Liver (tissue), 8 donors: ENCODE measurements at regions not wholly inside any gene's neighbourhood (a gene's known extent, or its start where the extent isn't known, plus 50 kb on each side); places are given as distances from the start of the nearest gene placed in this dataset.
"Not testable (repeated sequence)": the region's sequence is repeated elsewhere in the genome, so short reads cannot be mapped to it uniquely, and the experiment has no call there.

ENCODE experiments used
- DNase-seq: peaks from one replicate; pipeline ENCODE4 v3.0.0-alpha.2; 2017; ENCODE audit warnings: low spot score
- H3K27ac ChIP-seq, 2 donors: one replicate each; pipeline ENCODE4 v1.7.0; 2013; ENCODE audit warnings: inconsistent platforms in 2 of 2, low read length in 2 of 2, control low read depth in 1 of 2, low read depth in 1 of 2, mild to moderate bottlenecking in 1 of 2
- H3K27me3 ChIP-seq, 4 donors: one replicate each; pipeline versions ENCODE4 v1.6.1 to v1.7.0; 2013; ENCODE audit warnings: low read length in 3 of 4, inconsistent platforms in 1 of 4, mild to moderate bottlenecking in 1 of 4, moderate library complexity in 1 of 4; ENCODE audit not compliant: control insufficient read depth in 4 of 4, insufficient read depth in 4 of 4
- H3K36me3 ChIP-seq, 4 donors: one replicate each; pipeline versions ENCODE4 v1.6.1 to v1.7.0; 2013; ENCODE audit warnings: low read length in 3 of 4, mild to moderate bottlenecking in 3 of 4, low read depth in 1 of 4, moderate library complexity in 1 of 4; ENCODE audit not compliant: control insufficient read depth in 4 of 4, insufficient read depth in 3 of 4
- H3K4me1 ChIP-seq, 4 donors: one replicate each; pipeline versions ENCODE4 v1.6.1 to v1.7.0; 2013; ENCODE audit warnings: low read length in 3 of 4, mild to moderate bottlenecking in 3 of 4, moderate library complexity in 1 of 4; ENCODE audit not compliant: control insufficient read depth in 4 of 4, insufficient read depth in 4 of 4
- H3K4me3 ChIP-seq, 3 donors: one replicate each; pipeline versions ENCODE4 v1.6.1 to v1.7.0; 2013; ENCODE audit warnings: low read length in 3 of 3, control low read depth in 1 of 3, low read depth in 1 of 3, mild to moderate bottlenecking in 1 of 3
- H3K9ac ChIP-seq, 2 donors: one replicate each; pipeline ENCODE4 v1.7.0; 2013; ENCODE audit warnings: low read length in 2 of 2, mild to moderate bottlenecking in 2 of 2, moderate library complexity in 2 of 2, control low read depth in 1 of 2, low read depth in 1 of 2
- H3K9me3 ChIP-seq, 4 donors: one replicate each; pipeline versions ENCODE4 v1.6.1 to v1.7.0; 2013; ENCODE audit warnings: low read length in 3 of 4; ENCODE audit not compliant: control insufficient read depth in 4 of 4
- ATF3 ChIP-seq: IDR thresholded peaks from 2 replicates; pipeline ENCODE4 v1.6.1; 2016; ENCODE audit warnings: antibody characterized with exemption
- EGR1 ChIP-seq, 2 donors: IDR thresholded peaks; 2 replicates each; pipeline ENCODE4 v1.6.1; 2016 to 2018; ENCODE audit warnings: antibody characterized with exemption in 2 of 2, low read depth in 2 of 2
- FOXA1 ChIP-seq: IDR thresholded peaks from 2 replicates; pipeline ENCODE4 v1.6.1; 2016; ENCODE audit warnings: antibody characterized with exemption
- FOXA2 ChIP-seq: IDR thresholded peaks from 2 replicates; pipeline ENCODE4 v1.6.1; 2016; ENCODE audit warnings: antibody characterized with exemption
- GABPA ChIP-seq, 2 donors: IDR thresholded peaks in 1 of 2; conservative IDR thresholded peaks in 1 of 2; 2 replicates each; pipeline ENCODE4 v1.6.1; 2016; ENCODE audit warnings: antibody characterized with exemption in 2 of 2, mild to moderate bottlenecking in 1 of 2, moderate library complexity in 1 of 2
- HNF4A ChIP-seq, 2 donors: conservative IDR thresholded peaks; 2 replicates each; pipeline ENCODE4 v1.6.1; 2016; ENCODE audit warnings: antibody characterized with exemption in 2 of 2, mild to moderate bottlenecking in 2 of 2
- HNF4G ChIP-seq: IDR thresholded peaks from 2 replicates; pipeline ENCODE4 v1.6.1; 2016; ENCODE audit warnings: antibody characterized with exemption
- JUND ChIP-seq, 2 donors: IDR thresholded peaks; 2 replicates each; pipeline ENCODE4 v1.6.1; 2016; ENCODE audit warnings: antibody characterized with exemption in 2 of 2
- NR2F2 ChIP-seq: IDR thresholded peaks from 2 replicates; pipeline ENCODE4 v1.6.1; 2016; ENCODE audit warnings: antibody characterized with exemption
- RAD21 ChIP-seq, 2 donors: IDR thresholded peaks; 2 replicates each; pipeline ENCODE4 v1.6.1; 2016; ENCODE audit warnings: antibody characterized with exemption in 2 of 2, mild to moderate bottlenecking in 2 of 2
- RXRA ChIP-seq, 2 donors: IDR thresholded peaks; 2 replicates each; pipeline ENCODE4 v1.6.1; 2017 to 2018; ENCODE audit warnings: antibody characterized with exemption in 2 of 2, mild to moderate bottlenecking in 1 of 2
- SP1 ChIP-seq: IDR thresholded peaks from 2 replicates; pipeline ENCODE4 v1.6.1; 2018; ENCODE audit warnings: antibody characterized with exemption, mild to moderate bottlenecking
- TAF1 ChIP-seq: conservative IDR thresholded peaks from 2 replicates; pipeline ENCODE4 v1.6.1; 2016; ENCODE audit warnings: antibody characterized with exemption, mild to moderate bottlenecking
- YY1 ChIP-seq: IDR thresholded peaks from 2 replicates; pipeline ENCODE4 v1.6.1; 2016; ENCODE audit warnings: antibody characterized with exemption, mild to moderate bottlenecking
- whole genome bisulfite sequencing: extraction: QIAGEN DNeasy Blood & Tissue Kit; methylation state at CpG from one replicate; pipeline ENCODE4 v1.1.7; 2013; 5-methylcytosine and 5-hydroxymethylcytosine counted together
- TF ChIP-seq, protein P1 (sequence below): IDR thresholded peaks from 2 replicates; pipeline ENCODE4 v1.6.1; 2016; ENCODE audit warnings: antibody characterized with exemption
- TF ChIP-seq, protein P2 (sequence below): IDR thresholded peaks from 2 replicates; pipeline ENCODE4 v1.6.1; 2016; ENCODE audit warnings: antibody characterized with exemption
- TF ChIP-seq, protein P3 (sequence below): IDR thresholded peaks from 2 replicates; pipeline ENCODE4 v1.6.1; 2016; ENCODE audit warnings: antibody characterized with exemption, mild to moderate bottlenecking
- TF ChIP-seq, protein P4 (sequence below): fragments of 150-350 bp; IDR thresholded peaks from 2 replicates; pipeline ENCODE4 v1.5.1; 2017; ENCODE audit warnings: improper control_type of control experiment, low read depth, low read length; ENCODE audit not compliant: missing input control
- donor health status: healthy.
- donor health status: healthy.
- donor health status: healthy.
- donor health status: healthy.
- donor health status: healthy.

GRCh38 chr16:55073830-55074229 lies 143.2 kb downstream of the IRX5 start:
- H3K9me3 ChIP-seq, result no peaks in the 10 kb centered on the region
- H3K27me3 ChIP-seq, result peaks cover 0 to 2% (median 0%) of the 10 kb centered on the region in 4 donors
- no peak for DNase-seq
- WGBS, result 72% methylated on average over 4 of the region's 4 CpGs
- no peak for TF ChIP-seq GABPA (IDR thresholded peaks at IDR 0.05 in 1 of 2, conservative IDR thresholded peaks at IDR 0.05 in 1 of 2)
- no peak for TF ChIP-seq HNF4A (conservative IDR thresholded peaks at IDR 0.05)
- no peak for TF ChIP-seq JUND (IDR thresholded peaks at IDR 0.05)
- TF ChIP-seq NR2F2, result no peak
- TF ChIP-seq, protein P1, sequence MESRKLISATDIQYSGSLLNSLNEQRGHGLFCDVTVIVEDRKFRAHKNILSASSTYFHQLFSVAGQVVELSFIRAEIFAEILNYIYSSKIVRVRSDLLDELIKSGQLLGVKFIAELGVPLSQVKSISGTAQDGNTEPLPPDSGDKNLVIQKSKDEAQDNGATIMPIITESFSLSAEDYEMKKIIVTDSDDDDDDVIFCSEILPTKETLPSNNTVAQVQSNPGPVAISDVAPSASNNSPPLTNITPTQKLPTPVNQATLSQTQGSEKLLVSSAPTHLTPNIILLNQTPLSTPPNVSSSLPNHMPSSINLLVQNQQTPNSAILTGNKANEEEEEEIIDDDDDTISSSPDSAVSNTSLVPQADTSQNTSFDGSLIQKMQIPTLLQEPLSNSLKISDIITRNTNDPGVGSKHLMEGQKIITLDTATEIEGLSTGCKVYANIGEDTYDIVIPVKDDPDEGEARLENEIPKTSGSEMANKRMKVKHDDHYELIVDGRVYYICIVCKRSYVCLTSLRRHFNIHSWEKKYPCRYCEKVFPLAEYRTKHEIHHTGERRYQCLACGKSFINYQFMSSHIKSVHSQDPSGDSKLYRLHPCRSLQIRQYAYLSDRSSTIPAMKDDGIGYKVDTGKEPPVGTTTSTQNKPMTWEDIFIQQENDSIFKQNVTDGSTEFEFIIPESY, result no peak
- no peak for TF ChIP-seq TAF1
- TF ChIP-seq HNF4G, result no peak
- TF ChIP-seq, protein P2, sequence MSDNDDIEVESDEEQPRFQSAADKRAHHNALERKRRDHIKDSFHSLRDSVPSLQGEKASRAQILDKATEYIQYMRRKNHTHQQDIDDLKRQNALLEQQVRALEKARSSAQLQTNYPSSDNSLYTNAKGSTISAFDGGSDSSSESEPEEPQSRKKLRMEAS, result no peak
- TF ChIP-seq RAD21 (IDR thresholded peaks at IDR 0.05), result no peak
- no peak for TF ChIP-seq EGR1 (IDR thresholded peaks at IDR 0.05; ENCODE audit: low read depth in 2 of 2)
- TF ChIP-seq FOXA2, result no peak
- TF ChIP-seq RXRA (IDR thresholded peaks at IDR 0.05), result no peak
- TF ChIP-seq FOXA1, result no peak
- TF ChIP-seq SP1, result no peak
- no peak for TF ChIP-seq ATF3
- no peak for TF ChIP-seq YY1
- H3K27ac ChIP-seq, result no peak overlapping the region
- H3K36me3 ChIP-seq, result no peaks in the 10 kb centered on the region
- no peaks in the 10 kb centered on the region for H3K4me1 ChIP-seq
- H3K9ac ChIP-seq, result no peak overlapping the region
- H3K4me3 ChIP-seq, result no peak overlapping the region

DNA sequence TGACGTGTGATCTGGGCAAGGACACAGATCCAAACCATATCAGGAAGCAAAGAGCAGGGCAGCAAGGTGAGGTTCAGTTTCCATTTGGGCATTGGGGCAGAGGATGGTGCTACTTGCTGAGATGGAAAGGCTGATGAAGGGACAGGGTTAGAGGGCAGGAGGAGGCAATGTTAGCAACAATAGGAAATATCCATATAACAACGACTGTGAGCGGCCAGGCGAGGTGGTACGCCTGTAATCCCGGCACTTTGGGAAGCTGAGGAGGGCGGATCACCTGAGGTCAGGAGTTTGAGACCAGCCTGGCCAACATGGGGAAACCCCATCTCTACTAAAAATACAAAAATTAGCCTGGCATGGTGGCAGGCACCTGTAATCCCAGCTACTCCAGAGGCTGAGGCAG lies 144.5 kb downstream of the IRX5 start:
- H3K27me3 ChIP-seq, DNase-seq, H3K4me3 ChIP-seq, H3K4me1 ChIP-seq, H3K9ac ChIP-seq, H3K36me3 ChIP-seq, H3K27ac ChIP-seq, H3K9me3 ChIP-seq: not testable (repeated sequence)
- WGBS, result 90% methylated on average over 7 of the region's 7 CpGs

DNA sequence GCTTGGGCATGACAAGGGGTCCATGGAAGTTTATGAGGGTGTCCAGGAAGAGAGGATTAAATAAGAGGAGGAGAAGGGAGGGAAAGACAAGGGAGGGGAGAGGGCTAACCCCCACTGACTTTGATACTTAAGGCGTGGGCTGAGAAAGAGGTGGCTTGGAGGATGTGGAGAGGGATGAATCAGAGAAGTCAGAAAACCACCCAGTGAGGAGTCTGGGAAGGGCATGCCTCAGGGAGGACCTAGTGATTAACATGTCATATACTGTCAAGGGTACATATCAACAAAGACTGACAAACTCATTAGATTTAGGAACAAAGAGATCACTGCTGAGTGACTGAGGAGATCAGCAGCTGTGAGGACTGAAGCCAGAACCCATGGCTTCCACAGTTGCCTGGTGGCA lies 145.4 kb downstream of the IRX5 start:
- H3K9me3 ChIP-seq, result no peaks in the 10 kb centered on the region
- H3K27ac ChIP-seq, result no peak overlapping the region
- H3K4me3 ChIP-seq, result no peak overlapping the region
- WGBS, result 93% methylated on average over 1 of the region's 1 CpG
- H3K36me3 ChIP-seq, result no peaks in the 10 kb centered on the region
- TF ChIP-seq, protein P3, sequence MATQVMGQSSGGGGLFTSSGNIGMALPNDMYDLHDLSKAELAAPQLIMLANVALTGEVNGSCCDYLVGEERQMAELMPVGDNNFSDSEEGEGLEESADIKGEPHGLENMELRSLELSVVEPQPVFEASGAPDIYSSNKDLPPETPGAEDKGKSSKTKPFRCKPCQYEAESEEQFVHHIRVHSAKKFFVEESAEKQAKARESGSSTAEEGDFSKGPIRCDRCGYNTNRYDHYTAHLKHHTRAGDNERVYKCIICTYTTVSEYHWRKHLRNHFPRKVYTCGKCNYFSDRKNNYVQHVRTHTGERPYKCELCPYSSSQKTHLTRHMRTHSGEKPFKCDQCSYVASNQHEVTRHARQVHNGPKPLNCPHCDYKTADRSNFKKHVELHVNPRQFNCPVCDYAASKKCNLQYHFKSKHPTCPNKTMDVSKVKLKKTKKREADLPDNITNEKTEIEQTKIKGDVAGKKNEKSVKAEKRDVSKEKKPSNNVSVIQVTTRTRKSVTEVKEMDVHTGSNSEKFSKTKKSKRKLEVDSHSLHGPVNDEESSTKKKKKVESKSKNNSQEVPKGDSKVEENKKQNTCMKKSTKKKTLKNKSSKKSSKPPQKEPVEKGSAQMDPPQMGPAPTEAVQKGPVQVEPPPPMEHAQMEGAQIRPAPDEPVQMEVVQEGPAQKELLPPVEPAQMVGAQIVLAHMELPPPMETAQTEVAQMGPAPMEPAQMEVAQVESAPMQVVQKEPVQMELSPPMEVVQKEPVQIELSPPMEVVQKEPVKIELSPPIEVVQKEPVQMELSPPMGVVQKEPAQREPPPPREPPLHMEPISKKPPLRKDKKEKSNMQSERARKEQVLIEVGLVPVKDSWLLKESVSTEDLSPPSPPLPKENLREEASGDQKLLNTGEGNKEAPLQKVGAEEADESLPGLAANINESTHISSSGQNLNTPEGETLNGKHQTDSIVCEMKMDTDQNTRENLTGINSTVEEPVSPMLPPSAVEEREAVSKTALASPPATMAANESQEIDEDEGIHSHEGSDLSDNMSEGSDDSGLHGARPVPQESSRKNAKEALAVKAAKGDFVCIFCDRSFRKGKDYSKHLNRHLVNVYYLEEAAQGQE, result no peak
- TF ChIP-seq GABPA (IDR thresholded peaks at IDR 0.05 in 1 of 2, conservative IDR thresholded peaks at IDR 0.05 in 1 of 2) (no peak), FOXA2 (no peak), EGR1 (IDR thresholded peaks at IDR 0.05; ENCODE audit: low read depth in 2 of 2) (no peak), JUND (IDR thresholded peaks at IDR 0.05) (no peak)
- TF ChIP-seq, protein P4, sequence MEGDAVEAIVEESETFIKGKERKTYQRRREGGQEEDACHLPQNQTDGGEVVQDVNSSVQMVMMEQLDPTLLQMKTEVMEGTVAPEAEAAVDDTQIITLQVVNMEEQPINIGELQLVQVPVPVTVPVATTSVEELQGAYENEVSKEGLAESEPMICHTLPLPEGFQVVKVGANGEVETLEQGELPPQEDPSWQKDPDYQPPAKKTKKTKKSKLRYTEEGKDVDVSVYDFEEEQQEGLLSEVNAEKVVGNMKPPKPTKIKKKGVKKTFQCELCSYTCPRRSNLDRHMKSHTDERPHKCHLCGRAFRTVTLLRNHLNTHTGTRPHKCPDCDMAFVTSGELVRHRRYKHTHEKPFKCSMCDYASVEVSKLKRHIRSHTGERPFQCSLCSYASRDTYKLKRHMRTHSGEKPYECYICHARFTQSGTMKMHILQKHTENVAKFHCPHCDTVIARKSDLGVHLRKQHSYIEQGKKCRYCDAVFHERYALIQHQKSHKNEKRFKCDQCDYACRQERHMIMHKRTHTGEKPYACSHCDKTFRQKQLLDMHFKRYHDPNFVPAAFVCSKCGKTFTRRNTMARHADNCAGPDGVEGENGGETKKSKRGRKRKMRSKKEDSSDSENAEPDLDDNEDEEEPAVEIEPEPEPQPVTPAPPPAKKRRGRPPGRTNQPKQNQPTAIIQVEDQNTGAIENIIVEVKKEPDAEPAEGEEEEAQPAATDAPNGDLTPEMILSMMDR, result no peak
- TF ChIP-seq, protein P2, result no peak
- H3K4me1 ChIP-seq, result no peaks in the 10 kb centered on the region
- peaks cover 0 to 2% (median 0%) of the 10 kb centered on the region in 4 donors for H3K27me3 ChIP-seq
- no peak for DNase-seq
- no peak overlapping the region for H3K9ac ChIP-seq
